A673 (cell line): ENCODE measurements at regions not wholly inside any gene's neighbourhood (a gene's known extent, or its start where the extent isn't known, plus 50 kb on each side); places are given as distances from the start of the nearest gene placed in this dataset.

Experiments
- BruUV-seq: library from RNA; stranded (reverse); fragments of 400-500 nt; replicated peaks from 2 replicates; lab custom pipeline; 2021; lab: Mats Ljungman, UMichigan
- CTCF ChIA-PET: fragments of 300-600 bp; sonication (Branson Sonifier 250); formaldehyde crosslinking; loops from one replicate; lab custom pipeline; 2022; ENCODE audit warnings: antibody characterized with exemption; lab: Charles Lee
- POLR2A ChIA-PET: fragments of 300-600 bp; sonication (Branson Sonifier 250); formaldehyde crosslinking; loops from one replicate; lab custom pipeline; 2022; ENCODE audit warnings: antibody characterized with exemption; ENCODE audit not compliant: low non-redundant PET; lab: Charles Lee
- DNase-seq: peaks from one replicate; pipeline ENCODE4 v3.0.0-alpha.2; 2015; ENCODE audit warnings: low spot score
- H3K27ac ChIP-seq: fragments of 200-600 bp; sonication (generic); 2 replicates; pipeline ENCODE4 v1.5.1; 2016; ENCODE audit warnings: mixed run types, low read depth, mild to moderate bottlenecking, mixed read lengths, antibody characterized with exemption, low read length; ENCODE audit not compliant: poor library complexity, severe bottlenecking
- H3K27me3 ChIP-seq: fragments of 200-600 bp; sonication (generic); replicated peaks from 2 replicates; pipeline ENCODE4 v1.6.1; 2017; ENCODE audit warnings: mixed run types, low read depth, mild to moderate bottlenecking, mixed read lengths, antibody characterized with exemption, low read length; ENCODE audit not compliant: insufficient read depth, poor library complexity
- H3K36me3 ChIP-seq: fragments of 200-600 bp; sonication (generic); 2 replicates; pipeline ENCODE4 v1.6.1; 2016; ENCODE audit warnings: mixed run types, mild to moderate bottlenecking, mixed read lengths, antibody characterized with exemption, low read length; ENCODE audit not compliant: insufficient read depth, poor library complexity, severe bottlenecking
- H3K4me1 ChIP-seq: fragments of 200-600 bp; sonication (generic); 2 replicates; pipeline ENCODE4 v1.6.1; 2017; ENCODE audit warnings: mixed run types, mild to moderate bottlenecking, mixed read lengths, antibody characterized with exemption, low read length; ENCODE audit not compliant: insufficient read depth, poor library complexity, severe bottlenecking
- H3K4me3 ChIP-seq: fragments of 200-600 bp; sonication (generic); 2 replicates; pipeline ENCODE4 v1.5.1; 2016; ENCODE audit warnings: low read depth, mixed run types, mild to moderate bottlenecking, mixed read lengths, low read length; ENCODE audit not compliant: poor library complexity, severe bottlenecking
- H3K9me3 ChIP-seq: fragments of 200-600 bp; sonication (generic); 2 replicates; pipeline ENCODE4 v1.6.1; 2016; ENCODE audit warnings: mixed run types, low read depth, mild to moderate bottlenecking, mixed read lengths, antibody characterized with exemption, low read length; ENCODE audit not compliant: poor library complexity, severe bottlenecking
- CTCF ChIP-seq: fragments of 300-800, 200-600 bp; sonication (generic); conservative IDR thresholded peaks from 2 replicates; pipeline ENCODE4 v1.5.1; 2017; ENCODE audit warnings: low read depth, mild to moderate bottlenecking, antibody characterized with exemption, low read length, moderate library complexity, mixed read lengths
- EZH2 ChIP-seq: fragments of 200-600 bp; sonication (generic); IDR thresholded peaks from 2 replicates; pipeline ENCODE4 v1.6.1; 2017; ENCODE audit warnings: borderline replicate concordance, low read depth, mild to moderate bottlenecking, mixed read lengths, antibody characterized with exemption, low read length; ENCODE audit not compliant: poor library complexity, severe bottlenecking
- intact Hi-C: fragments of 100-400 bp; cut with micrococcal nuclease; formaldehyde crosslinking; loops from one replicate; pipeline ENCODE4 v1.10.0; 2022; ENCODE audit not compliant: unreplicated experiment

- TF ChIP-seq CTCF (no peak), EZH2 (no peak)
- no peaks in the 10 kb centered on the region for H3K9me3 ChIP-seq
- H3K36me3 ChIP-seq, result no peaks in the 10 kb centered on the region
- no peaks in the 10 kb centered on the region for H3K27me3 ChIP-seq
- intact Hi-C loops, result no loop called here
- CTCF ChIA-PET, result no interaction called here
- DNase-seq, result no peak
- H3K4me1 ChIP-seq, result no peaks in the 10 kb centered on the region
- H3K4me3 ChIP-seq, result no peak overlapping the region
- H3K27ac ChIP-seq, result no peak overlapping the region
- BruUV-seq, result no TSS peak
- POLR2A ChIA-PET, result no interaction called here
Observed at GRCh38 chr3:154844863-154845262, 235.3 kb upstream of the MME start.

- CTCF ChIA-PET, result no interaction called here
- TF ChIP-seq CTCF, result no peak
- no peak for DNase-seq
- no peaks in the 10 kb centered on the region for H3K27me3 ChIP-seq
- no peak overlapping the region for H3K4me3 ChIP-seq
- no peaks in the 10 kb centered on the region for H3K4me1 ChIP-seq
- POLR2A ChIA-PET, result no interaction called here
- no peaks in the 10 kb centered on the region for H3K36me3 ChIP-seq
- H3K27ac ChIP-seq, result no peak overlapping the region
- no peaks in the 10 kb centered on the region for H3K9me3 ChIP-seq
- BruUV-seq, result no TSS peak
- intact Hi-C loops, result no loop called here
Observed at GRCh38 chr3:154843647-154844046, 236.5 kb upstream of the MME start.

GRCh38 chr3:154842536-154842935 is 237.6 kb upstream of the MME start:
- BruUV-seq, result no TSS peak
- H3K27me3 ChIP-seq, result no peaks in the 10 kb centered on the region
- H3K4me3 ChIP-seq, result no peak overlapping the region
- DNase-seq, result no peak
- H3K27ac ChIP-seq, result no peak overlapping the region
- intact Hi-C loops, result no loop called here
- POLR2A ChIA-PET, result no interaction called here
- no peaks in the 10 kb centered on the region for H3K36me3 ChIP-seq
- no peaks in the 10 kb centered on the region for H3K9me3 ChIP-seq
- TF ChIP-seq EZH2 (no peak), CTCF (no peak)
- CTCF ChIA-PET, result no interaction called here
- H3K4me1 ChIP-seq, result no peaks in the 10 kb centered on the region
